GM20000 (cell line): ENCODE measurements at regions not wholly inside any gene's neighbourhood (a gene's known extent, or its start where the extent isn't known, plus 50 kb on each side); places are given as distances from the start of the nearest gene placed in this dataset.

Experiments
- DNase-seq: peaks from one replicate; pipeline ENCODE4 v3.0.0; 2012; ENCODE audit warnings: low spot score
- TF ChIP-seq, protein P1 (sequence below): IDR thresholded peaks from 2 replicates; pipeline ENCODE4 v1.5.1; 2012; ENCODE audit warnings: mild to moderate bottlenecking, control low read depth; ENCODE audit errors: extremely low read depth, missing control alignments

DNA sequence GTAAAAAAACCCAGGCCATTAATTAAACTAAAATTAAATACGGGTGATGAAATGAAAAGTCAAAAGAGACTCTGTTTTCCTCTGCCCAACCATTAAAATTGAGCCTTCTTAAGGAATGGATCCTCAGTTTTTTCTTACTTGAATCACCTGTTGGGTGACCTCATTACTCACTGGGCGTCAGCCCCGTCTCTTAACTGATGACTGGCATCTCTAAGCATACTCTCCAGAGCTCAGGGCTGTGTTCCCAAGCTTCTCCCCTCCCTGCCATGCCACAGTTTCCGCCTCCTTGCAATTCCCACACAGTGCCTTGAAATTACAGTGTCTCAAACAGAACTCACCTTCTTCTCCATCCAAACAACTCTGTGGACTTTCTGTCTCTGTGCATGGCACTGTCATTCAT lies 421.1 kb upstream of the CELF4 start:
- no peak for DNase-seq

DNA sequence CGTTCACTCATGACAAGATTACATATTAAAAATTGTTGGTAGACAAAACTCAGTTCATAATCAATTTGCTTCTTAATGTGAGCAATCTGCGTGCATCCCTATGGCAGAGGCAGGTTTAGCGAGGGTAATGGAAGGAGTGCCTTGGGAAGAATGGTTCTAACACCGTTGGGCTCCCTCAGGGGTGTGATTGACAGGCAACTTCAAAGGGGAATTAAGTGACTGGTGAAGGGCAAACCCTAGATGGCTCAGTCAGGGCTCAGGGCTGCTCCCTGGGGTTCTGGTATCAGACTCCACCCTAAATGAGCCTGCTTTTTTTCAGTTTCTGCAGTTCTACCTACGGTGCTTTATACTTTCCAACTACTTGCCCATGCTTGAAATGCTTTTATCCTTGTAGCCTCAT lies 419.5 kb upstream of the CELF4 start:
- no peak for DNase-seq
- TF ChIP-seq, protein P1, sequence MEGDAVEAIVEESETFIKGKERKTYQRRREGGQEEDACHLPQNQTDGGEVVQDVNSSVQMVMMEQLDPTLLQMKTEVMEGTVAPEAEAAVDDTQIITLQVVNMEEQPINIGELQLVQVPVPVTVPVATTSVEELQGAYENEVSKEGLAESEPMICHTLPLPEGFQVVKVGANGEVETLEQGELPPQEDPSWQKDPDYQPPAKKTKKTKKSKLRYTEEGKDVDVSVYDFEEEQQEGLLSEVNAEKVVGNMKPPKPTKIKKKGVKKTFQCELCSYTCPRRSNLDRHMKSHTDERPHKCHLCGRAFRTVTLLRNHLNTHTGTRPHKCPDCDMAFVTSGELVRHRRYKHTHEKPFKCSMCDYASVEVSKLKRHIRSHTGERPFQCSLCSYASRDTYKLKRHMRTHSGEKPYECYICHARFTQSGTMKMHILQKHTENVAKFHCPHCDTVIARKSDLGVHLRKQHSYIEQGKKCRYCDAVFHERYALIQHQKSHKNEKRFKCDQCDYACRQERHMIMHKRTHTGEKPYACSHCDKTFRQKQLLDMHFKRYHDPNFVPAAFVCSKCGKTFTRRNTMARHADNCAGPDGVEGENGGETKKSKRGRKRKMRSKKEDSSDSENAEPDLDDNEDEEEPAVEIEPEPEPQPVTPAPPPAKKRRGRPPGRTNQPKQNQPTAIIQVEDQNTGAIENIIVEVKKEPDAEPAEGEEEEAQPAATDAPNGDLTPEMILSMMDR, result no peak

More for the DNA sequence above, 421.1 kb upstream of the CELF4 start:
- TF ChIP-seq, protein P1, result no peak

DNA sequence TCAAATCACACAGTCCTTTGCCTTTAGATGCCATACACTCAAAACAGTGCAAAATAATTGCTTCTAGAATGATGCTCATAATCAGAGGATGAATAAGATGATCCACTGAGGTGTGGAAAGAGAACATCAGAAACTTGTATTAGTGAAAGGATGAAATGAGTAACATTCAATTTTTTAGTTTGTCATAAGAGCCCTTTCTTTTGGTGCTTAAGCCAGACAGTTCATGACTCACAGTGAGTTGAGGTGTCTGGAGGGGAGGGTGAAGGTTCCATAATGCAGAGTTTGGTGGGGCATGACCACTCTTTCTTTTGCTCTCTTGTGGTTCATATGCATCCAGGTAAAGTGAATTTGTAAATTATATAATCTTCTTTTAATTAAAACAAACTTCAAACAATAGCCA lies 415.0 kb upstream of the CELF4 start:
- DNase-seq, result no peak
- TF ChIP-seq, protein P1, result no peak

DNA sequence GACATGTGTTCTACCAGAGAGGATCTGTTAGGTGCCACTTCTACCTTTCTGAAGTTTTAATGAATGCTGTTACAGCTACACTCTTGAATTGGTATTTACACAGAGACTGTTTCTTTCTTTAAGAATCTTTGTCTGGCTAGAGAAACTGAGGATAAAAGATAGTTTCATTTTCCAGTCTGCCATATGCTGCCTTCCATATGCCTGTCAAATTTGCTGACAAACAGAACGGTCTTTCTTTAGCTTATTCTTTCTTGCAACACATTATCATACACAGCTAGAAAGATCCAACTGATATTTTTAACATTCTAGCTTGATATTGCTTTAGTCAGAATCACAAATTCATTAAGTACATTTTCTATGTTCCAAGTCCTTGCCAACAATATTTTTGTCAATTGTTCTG lies 409.8 kb upstream of the CELF4 start:
- DNase-seq, result no peak
- TF ChIP-seq, protein P1, result no peak

- TF ChIP-seq, protein P1, result no peak
Observed at GRCh38 chr18:37967261-37967660, 401.7 kb upstream of the CELF4 start.

GRCh38 chr18:37965572-37965970 lies 400.0 kb upstream of the CELF4 start:
- TF ChIP-seq, protein P1, result no peak

More at GRCh38 chr18:37967261-37967660, 401.7 kb upstream of the CELF4 start:
- no peak for DNase-seq

GRCh38 chr18:37964885-37965571 lies 399.4 kb upstream of the CELF4 start:
- TF ChIP-seq, protein P1, result no peak
- DNase-seq, result no peak

More at GRCh38 chr18:37965572-37965970, 400.0 kb upstream of the CELF4 start:
- DNase-seq, result no peak
